MG63 (cell line): ENCODE measurements at regions not wholly inside any gene's neighbourhood (a gene's known extent, or its start where the extent isn't known, plus 50 kb on each side); places are given as distances from the start of the nearest gene placed in this dataset.
"Not testable (repeated sequence)": the region's sequence is repeated elsewhere in the genome, so short reads cannot be mapped to it uniquely, and the experiment has no call there.

Experiments used
- DNase-seq: peaks from one replicate; pipeline ENCODE4 v3.0.0-alpha.2; 2020
- H3K27me3 ChIP-seq: fragments of 250-450 bp; sonication (Bioruptor Pico); 2 replicates; pipeline ENCODE4 v1.5.1; 2020; ENCODE audit warnings: mild to moderate bottlenecking, moderate library complexity
- H3K36me3 ChIP-seq: fragments of 250-450 bp; sonication (Bioruptor Pico); 2 replicates; pipeline ENCODE4 v1.5.1; 2020; ENCODE audit warnings: mild to moderate bottlenecking, moderate library complexity
- H3K4me3 ChIP-seq: fragments of 250-450 bp; sonication (Bioruptor Pico); 2 replicates; pipeline ENCODE4 v1.5.1; 2020; ENCODE audit warnings: mild to moderate bottlenecking, moderate library complexity
- H3K9me3 ChIP-seq: fragments of 250-450 bp; sonication (Bioruptor Pico); 2 replicates; pipeline ENCODE4 v1.5.1; 2020; ENCODE audit warnings: mild to moderate bottlenecking, moderate library complexity

DNA sequence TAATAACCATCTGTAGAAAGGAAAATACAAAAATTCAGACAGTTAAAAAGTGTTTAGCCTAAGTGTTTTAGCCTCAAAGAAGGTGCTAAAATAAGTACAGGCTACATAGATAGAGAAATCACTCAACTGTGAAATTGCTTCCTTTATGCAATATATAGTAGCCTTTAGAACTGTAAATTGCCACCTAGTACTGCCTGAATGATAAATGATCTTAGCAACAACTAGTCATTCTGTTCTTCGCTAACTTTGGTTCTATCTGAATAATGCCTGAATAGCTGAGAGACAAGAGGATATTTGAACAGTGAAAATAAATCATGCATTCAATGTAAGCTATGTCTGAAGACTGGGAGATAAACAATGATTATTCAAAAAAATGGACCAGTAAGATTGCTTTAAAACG lies 603.3 kb upstream of the PTCHD4 start:
- Histone ChIP-seq H3K27me3 (no peaks in the 10 kb centered on the region), H3K9me3 (no peaks in the 10 kb centered on the region), H3K36me3 (no peaks in the 10 kb centered on the region), H3K4me3 (no peak overlapping the region)
- DNase-seq: no peak

DNA sequence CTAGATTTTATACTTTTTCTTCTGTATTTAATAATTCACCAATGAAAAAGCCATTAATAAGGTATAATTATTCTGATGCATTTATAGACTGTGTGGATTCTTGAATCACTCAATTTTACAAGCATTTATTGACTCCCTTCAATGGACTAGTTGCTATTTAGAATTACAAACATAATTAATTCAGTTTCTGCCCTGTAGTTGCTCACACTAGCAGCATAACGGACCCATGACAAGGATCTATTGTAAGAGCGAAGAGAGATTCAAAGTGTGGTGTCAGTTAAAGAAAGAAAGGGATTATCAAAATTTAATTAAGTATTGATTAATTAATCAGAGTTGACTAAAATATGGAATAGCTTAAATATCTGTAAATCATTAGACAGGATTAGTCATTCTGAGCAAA lies 602.6 kb upstream of the PTCHD4 start:
- no peaks in the 10 kb centered on the region for H3K9me3 ChIP-seq
- DNase-seq: no peak
- H3K27me3 ChIP-seq: no peaks in the 10 kb centered on the region
- no peaks in the 10 kb centered on the region for H3K36me3 ChIP-seq
- no peak overlapping the region for H3K4me3 ChIP-seq

- no peak overlapping the region for H3K4me3 ChIP-seq
- no peaks in the 10 kb centered on the region for H3K27me3 ChIP-seq
- no peaks in the 10 kb centered on the region for H3K9me3 ChIP-seq
- no peak for DNase-seq
- no peaks in the 10 kb centered on the region for H3K36me3 ChIP-seq
Measured at GRCh38 chr6:48706310-48706709, 595.3 kb upstream of the PTCHD4 start.

GRCh38 chr6:48701572-48701971 lies 590.6 kb upstream of the PTCHD4 start:
- no peak overlapping the region for H3K4me3 ChIP-seq

GRCh38 chr6:48695872-48696271 lies 584.9 kb upstream of the PTCHD4 start:
- no peak for DNase-seq
- no peaks in the 10 kb centered on the region for H3K36me3 ChIP-seq
- no peaks in the 10 kb centered on the region for H3K27me3 ChIP-seq
- peaks cover 7% of the 10 kb centered on the region for H3K9me3 ChIP-seq
- H3K4me3 ChIP-seq: no peak overlapping the region

More at GRCh38 chr6:48701572-48701971, 590.6 kb upstream of the PTCHD4 start:
- no peak for DNase-seq
- H3K9me3 ChIP-seq: peaks cover 2% of the 10 kb centered on the region; the same call in 1 of the 2 replicates
- H3K27me3 ChIP-seq: no peaks in the 10 kb centered on the region
- H3K36me3 ChIP-seq: no peaks in the 10 kb centered on the region

DNA sequence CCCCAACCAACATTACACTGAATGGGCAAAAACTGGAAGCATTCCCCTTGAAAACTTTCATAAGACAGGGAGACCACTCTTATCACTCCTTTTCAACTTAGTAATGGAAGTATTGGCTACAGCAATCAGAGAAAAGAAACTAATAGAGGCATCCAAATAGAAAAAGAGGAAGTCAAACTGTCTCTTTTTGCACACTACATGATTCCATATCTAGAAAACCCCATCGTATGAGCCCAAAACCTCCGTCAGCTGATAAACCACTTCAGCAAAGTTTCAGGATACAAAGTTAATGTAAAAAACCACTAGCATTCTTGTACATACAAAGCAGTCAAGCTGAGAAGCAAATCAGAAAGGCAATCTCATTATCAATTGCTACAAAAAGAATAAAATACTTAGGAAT lies 580.4 kb upstream of the PTCHD4 start:
- DNase-seq: no peak
- no peaks in the 10 kb centered on the region for H3K27me3 ChIP-seq
- H3K9me3 ChIP-seq: peaks cover 20% of the 10 kb centered on the region
- H3K36me3 ChIP-seq: no peaks in the 10 kb centered on the region
- H3K4me3 ChIP-seq: no peak overlapping the region

DNA sequence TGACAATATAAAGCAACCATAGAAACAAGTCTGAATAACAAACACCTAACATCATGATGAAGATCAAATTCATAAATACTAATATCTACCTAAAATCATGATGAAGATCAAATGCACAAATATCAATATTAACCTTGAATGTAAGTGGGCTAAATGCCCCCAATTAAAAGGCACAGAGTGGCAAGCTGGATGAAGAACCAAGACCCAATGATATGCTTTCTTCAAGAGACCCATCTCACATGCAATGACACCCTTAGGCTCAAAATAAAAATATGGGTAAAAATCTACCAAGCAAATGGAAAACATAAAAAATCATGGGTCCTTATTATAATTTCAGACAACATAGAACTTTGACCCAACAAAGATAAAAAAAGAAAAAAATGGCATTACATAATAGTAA lies 578.5 kb upstream of the PTCHD4 start:
- no peaks in the 10 kb centered on the region for H3K36me3 ChIP-seq
- DNase-seq: no peak
- H3K4me3 ChIP-seq: no peak overlapping the region
- peaks cover 20% of the 10 kb centered on the region for H3K9me3 ChIP-seq
- no peaks in the 10 kb centered on the region for H3K27me3 ChIP-seq

GRCh38 chr6:48678390-48678789 lies 567.4 kb upstream of the PTCHD4 start:
- DNase-seq: no peak
- Histone ChIP-seq H3K9me3 (no peaks in the 10 kb centered on the region; the same call in 1 of the 2 replicates), H3K36me3 (no peaks in the 10 kb centered on the region), H3K27me3 (no peaks in the 10 kb centered on the region), H3K4me3 (no peak overlapping the region)

DNA sequence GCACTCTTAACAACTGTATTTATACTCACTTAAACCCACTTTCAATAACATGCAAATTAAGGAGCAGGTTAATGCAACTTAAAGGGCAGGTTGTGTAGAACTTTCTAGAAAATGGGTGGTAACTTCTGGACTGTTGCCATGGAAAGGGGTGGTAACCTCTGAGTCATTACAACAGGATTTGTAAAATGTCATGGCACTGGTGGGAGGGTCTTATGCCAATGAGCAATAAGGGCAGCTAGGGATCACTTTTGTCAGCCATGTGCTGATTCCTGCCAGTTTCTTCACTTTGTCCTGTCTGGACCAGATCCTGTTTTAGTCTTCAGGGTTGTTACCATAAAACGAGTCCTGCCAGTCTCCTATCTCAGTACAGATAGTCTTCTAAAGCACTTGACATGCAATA lies 560.5 kb upstream of the PTCHD4 start:
- no peaks in the 10 kb centered on the region for H3K36me3 ChIP-seq
- no peaks in the 10 kb centered on the region for H3K27me3 ChIP-seq
- no peak overlapping the region for H3K4me3 ChIP-seq
- H3K9me3 ChIP-seq: peaks cover 14% of the 10 kb centered on the region
- DNase-seq: no peak

GRCh38 chr6:48670546-48670945 lies 559.5 kb upstream of the PTCHD4 start:
- H3K36me3 ChIP-seq: no peaks in the 10 kb centered on the region
- peaks cover 14% of the 10 kb centered on the region for H3K9me3 ChIP-seq
- no peak overlapping the region for H3K4me3 ChIP-seq
- no peaks in the 10 kb centered on the region for H3K27me3 ChIP-seq
- DNase-seq: no peak

- no peaks in the 10 kb centered on the region for H3K27me3 ChIP-seq
- DNase-seq: no peak
- no peaks in the 10 kb centered on the region for H3K36me3 ChIP-seq
- no peak overlapping the region for H3K4me3 ChIP-seq
- peaks cover 14% of the 10 kb centered on the region for H3K9me3 ChIP-seq
Measured at GRCh38 chr6:48667797-48668196, 556.8 kb upstream of the PTCHD4 start.

DNA sequence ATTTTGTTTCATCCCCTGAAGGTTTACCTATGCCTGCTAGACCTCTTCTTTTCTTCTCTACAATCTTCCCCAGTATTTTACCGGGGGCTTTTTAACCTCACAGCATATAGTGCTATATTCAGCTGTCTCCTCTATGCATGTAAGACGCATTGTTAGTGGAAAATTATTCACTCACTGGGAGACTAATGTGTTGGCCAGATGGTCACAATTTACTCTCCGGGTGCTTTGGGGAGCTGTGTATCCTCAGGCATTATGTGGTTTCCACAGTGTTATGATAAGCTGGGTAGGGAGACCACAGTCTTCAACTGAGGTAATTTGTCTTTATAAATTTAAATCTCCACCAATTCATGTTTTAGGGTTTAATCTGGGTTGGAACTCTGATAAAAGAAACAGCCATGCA lies 553.8 kb upstream of the PTCHD4 start:
- H3K27me3 ChIP-seq: no peaks in the 10 kb centered on the region
- H3K9me3 ChIP-seq: peaks cover 9% of the 10 kb centered on the region
- DNase-seq: no peak
- no peaks in the 10 kb centered on the region for H3K36me3 ChIP-seq
- no peak overlapping the region for H3K4me3 ChIP-seq

- Histone ChIP-seq H3K27me3 (no peaks in the 10 kb centered on the region), H3K4me3 (0 out of 2 replicates have a peak overlapping the region, but pooled peaks have one; percentile 3), H3K36me3 (no peaks in the 10 kb centered on the region), H3K9me3 (no peaks in the 10 kb centered on the region; the same call in 1 of the 2 replicates)
- DNase-seq: no peak
Measured at GRCh38 chr6:48658915-48659314, 547.9 kb upstream of the PTCHD4 start.

- Histone ChIP-seq H3K27me3 (no peaks in the 10 kb centered on the region), H3K9me3 (peaks cover 24% of the 10 kb centered on the region), H3K4me3 (no peak overlapping the region), H3K36me3 (no peaks in the 10 kb centered on the region)
- DNase-seq: peak; percentile 66
Measured at GRCh38 chr6:48641544-48641943, 530.5 kb upstream of the PTCHD4 start.

DNA sequence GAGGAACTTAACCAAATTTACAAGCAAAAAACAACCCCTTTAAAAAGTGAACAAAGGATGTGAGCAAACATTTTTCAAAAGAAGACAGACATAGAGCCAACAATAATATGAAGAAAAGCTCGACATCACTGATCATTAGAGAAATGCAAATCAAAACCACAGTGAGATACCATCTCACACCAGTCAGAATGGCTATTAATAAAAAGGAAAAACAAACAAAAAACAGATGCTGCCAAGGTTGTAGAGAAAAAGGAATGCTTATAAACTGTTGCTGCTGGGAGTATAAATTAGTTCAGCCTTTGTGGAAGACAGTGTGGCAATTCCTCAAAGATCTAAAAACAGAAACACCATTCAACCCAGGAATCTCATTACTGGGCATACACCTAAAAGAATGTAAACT lies 527.8 kb upstream of the PTCHD4 start:
- DNase-seq, H3K4me3 ChIP-seq, H3K36me3 ChIP-seq, H3K27me3 ChIP-seq: not testable (repeated sequence)
- peaks cover 19% of the 10 kb centered on the region for H3K9me3 ChIP-seq

DNA sequence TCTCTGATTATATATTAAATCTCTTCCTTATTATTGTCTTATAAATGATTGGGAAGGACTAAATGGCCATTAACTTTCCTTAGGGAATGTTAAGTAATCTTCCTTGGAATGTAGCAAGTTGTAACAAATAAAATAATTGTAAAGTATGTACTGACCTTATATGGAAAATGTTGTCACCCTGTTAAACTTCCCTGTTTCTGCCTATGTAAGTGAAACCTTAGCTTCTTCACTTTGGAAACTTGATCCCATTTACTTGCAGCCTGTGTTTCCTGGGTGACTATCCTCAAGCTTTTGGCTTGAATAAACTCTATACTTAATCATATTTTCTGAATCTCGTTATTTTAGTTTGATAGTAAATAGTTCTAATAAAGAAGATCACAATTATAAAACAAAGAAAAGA lies 519.5 kb upstream of the PTCHD4 start:
- H3K36me3 ChIP-seq: no peaks in the 10 kb centered on the region
- no peak for DNase-seq

GRCh38 chr6:48628316-48628715 lies 517.3 kb upstream of the PTCHD4 start:
- no peak for DNase-seq
- no peaks in the 10 kb centered on the region for H3K27me3 ChIP-seq
- H3K4me3 ChIP-seq: no peak overlapping the region
- H3K9me3 ChIP-seq: no peaks in the 10 kb centered on the region
- no peaks in the 10 kb centered on the region for H3K36me3 ChIP-seq

More for the DNA sequence above, 519.5 kb upstream of the PTCHD4 start:
- H3K4me3 ChIP-seq: no peak overlapping the region
- H3K9me3 ChIP-seq: no peaks in the 10 kb centered on the region
- H3K27me3 ChIP-seq: no peaks in the 10 kb centered on the region

DNA sequence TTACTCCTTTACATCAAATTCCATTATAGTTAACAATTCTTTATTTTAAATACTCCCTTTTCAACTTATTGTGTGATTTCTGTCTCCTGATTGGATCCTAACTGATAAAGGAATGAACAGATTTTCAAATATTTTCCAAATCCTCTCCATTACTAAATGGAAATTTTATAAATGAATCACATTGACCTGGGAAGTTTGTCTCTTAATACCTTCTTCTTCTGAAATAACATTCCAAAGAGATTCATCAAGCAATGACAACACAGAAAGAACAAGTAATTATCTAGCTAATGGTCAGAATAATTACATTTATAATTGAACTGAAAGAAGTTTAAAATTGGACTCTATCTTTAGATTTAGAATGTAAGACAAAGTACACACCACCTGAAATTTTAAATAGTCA lies 515.4 kb upstream of the PTCHD4 start:
- Histone ChIP-seq H3K9me3 (no peaks in the 10 kb centered on the region), H3K4me3 (no peak overlapping the region), H3K36me3 (no peaks in the 10 kb centered on the region), H3K27me3 (no peaks in the 10 kb centered on the region)
- DNase-seq: no peak

GRCh38 chr6:48624631-48625030 lies 513.6 kb upstream of the PTCHD4 start:
- Histone ChIP-seq H3K36me3 (no peaks in the 10 kb centered on the region), H3K4me3 (no peak overlapping the region), H3K9me3 (no peaks in the 10 kb centered on the region), H3K27me3 (no peaks in the 10 kb centered on the region)
- no peak for DNase-seq
